ENCODE measurements at regions not wholly inside any gene's neighbourhood (a gene's known extent, or its start where the extent isn't known, plus 50 kb on each side); places are given as distances from the start of the nearest gene placed in this dataset.
"Not testable (repeated sequence)": the region's sequence is repeated elsewhere in the genome, so short reads cannot be mapped to it uniquely, and the experiment has no call there.

GRCh38 chr1:242890192-242890741 is 364.8 kb downstream of the CEP170 start:
- Histone ChIP-seq H3K4me2 (ENCODE audit: low read length) (no peak overlapping the region), H3K4me1 (ENCODE audit: control insufficient read depth, low read length) (no peaks in the 10 kb centered on the region), H3K79me2 (ENCODE audit: control insufficient read depth, low read length) (no peaks in the 10 kb centered on the region), H3K27me3 (ENCODE audit: control insufficient read depth, low read length) (no peaks in the 10 kb centered on the region), H3F3A (ENCODE audit: control insufficient read depth, insufficient read depth) (no peaks in the 10 kb centered on the region), H3K36me3 (ENCODE audit: control insufficient read depth, low read length) (no peaks in the 10 kb centered on the region), H3K27ac (ENCODE audit: low read depth, low read length) (no peak overlapping the region), H3K4me3 (ENCODE audit: low read length) (no peak overlapping the region), H3K9me2 (replicated peaks; ENCODE audit: control insufficient read depth, low read length) (no peaks in the 10 kb centered on the region), H4K20me1 (ENCODE audit: control insufficient read depth, insufficient read depth, low read depth, low read length) (no peaks in the 10 kb centered on the region), H3K9me3 (ENCODE audit: control insufficient read depth, insufficient read depth, low read length) (no peaks in the 10 kb centered on the region)
- no peak for TF ChIP-seq EZH2phosphoT487 (IDR thresholded peaks at IDR 0.05; ENCODE audit: borderline replicate concordance, low read length)
- TF ChIP-seq, protein P1, sequence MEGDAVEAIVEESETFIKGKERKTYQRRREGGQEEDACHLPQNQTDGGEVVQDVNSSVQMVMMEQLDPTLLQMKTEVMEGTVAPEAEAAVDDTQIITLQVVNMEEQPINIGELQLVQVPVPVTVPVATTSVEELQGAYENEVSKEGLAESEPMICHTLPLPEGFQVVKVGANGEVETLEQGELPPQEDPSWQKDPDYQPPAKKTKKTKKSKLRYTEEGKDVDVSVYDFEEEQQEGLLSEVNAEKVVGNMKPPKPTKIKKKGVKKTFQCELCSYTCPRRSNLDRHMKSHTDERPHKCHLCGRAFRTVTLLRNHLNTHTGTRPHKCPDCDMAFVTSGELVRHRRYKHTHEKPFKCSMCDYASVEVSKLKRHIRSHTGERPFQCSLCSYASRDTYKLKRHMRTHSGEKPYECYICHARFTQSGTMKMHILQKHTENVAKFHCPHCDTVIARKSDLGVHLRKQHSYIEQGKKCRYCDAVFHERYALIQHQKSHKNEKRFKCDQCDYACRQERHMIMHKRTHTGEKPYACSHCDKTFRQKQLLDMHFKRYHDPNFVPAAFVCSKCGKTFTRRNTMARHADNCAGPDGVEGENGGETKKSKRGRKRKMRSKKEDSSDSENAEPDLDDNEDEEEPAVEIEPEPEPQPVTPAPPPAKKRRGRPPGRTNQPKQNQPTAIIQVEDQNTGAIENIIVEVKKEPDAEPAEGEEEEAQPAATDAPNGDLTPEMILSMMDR (IDR thresholded peaks at IDR 0.05; ENCODE audit: low read depth, low read length, poor library complexity, severe bottlenecking), result no peak

- Histone ChIP-seq H3K9me3 (ENCODE audit: control insufficient read depth, insufficient read depth, low read length) (no peaks in the 10 kb centered on the region), H3K79me2 (ENCODE audit: control insufficient read depth, low read length) (no peaks in the 10 kb centered on the region), H4K20me1 (ENCODE audit: control insufficient read depth, insufficient read depth, low read depth, low read length) (no peaks in the 10 kb centered on the region), H3F3A (ENCODE audit: control insufficient read depth, insufficient read depth) (no peaks in the 10 kb centered on the region), H3K27ac (ENCODE audit: low read depth, low read length) (no peak overlapping the region), H3K4me1 (ENCODE audit: control insufficient read depth, low read length) (no peaks in the 10 kb centered on the region), H3K27me3 (ENCODE audit: control insufficient read depth, low read length) (no peaks in the 10 kb centered on the region), H3K36me3 (ENCODE audit: control insufficient read depth, low read length) (no peaks in the 10 kb centered on the region), H3K4me2 (ENCODE audit: low read length) (no peak overlapping the region), H3K4me3 (ENCODE audit: low read length) (no peak overlapping the region), H3K9me2 (replicated peaks; ENCODE audit: control insufficient read depth, low read length) (no peaks in the 10 kb centered on the region)
- TF ChIP-seq, protein P1 (IDR thresholded peaks at IDR 0.05; ENCODE audit: low read depth, low read length, poor library complexity, severe bottlenecking), result no peak
- TF ChIP-seq EZH2phosphoT487 (IDR thresholded peaks at IDR 0.05; ENCODE audit: borderline replicate concordance, low read length), result no peak
Observed at GRCh38 chr1:242886137-242886536, 361.6 kb upstream of the PLD5 start.

GRCh38 chr1:242880022-242880421 is 355.5 kb upstream of the PLD5 start:
- H3K9me3 ChIP-seq (ENCODE audit: control insufficient read depth, insufficient read depth, low read length); H3K27me3 ChIP-seq (ENCODE audit: control insufficient read depth, low read length); H3K4me3 ChIP-seq (ENCODE audit: low read length); H3K9me2 ChIP-seq (replicated peaks; ENCODE audit: control insufficient read depth, low read length); H4K20me1 ChIP-seq (ENCODE audit: control insufficient read depth, insufficient read depth, low read depth, low read length); H3K79me2 ChIP-seq (ENCODE audit: control insufficient read depth, low read length); H3K4me1 ChIP-seq (ENCODE audit: control insufficient read depth, low read length); H3K4me2 ChIP-seq (ENCODE audit: low read length); H3F3A ChIP-seq (ENCODE audit: control insufficient read depth, insufficient read depth); H3K36me3 ChIP-seq (ENCODE audit: control insufficient read depth, low read length); H3K27ac ChIP-seq (ENCODE audit: low read depth, low read length): not testable (repeated sequence)

- TF ChIP-seq, protein P1 (IDR thresholded peaks at IDR 0.05; ENCODE audit: low read depth, low read length, poor library complexity, severe bottlenecking), result no peak
- TF ChIP-seq EZH2phosphoT487 (IDR thresholded peaks at IDR 0.05; ENCODE audit: borderline replicate concordance, low read length), result no peak
- no peaks in the 10 kb centered on the region for H3F3A ChIP-seq (ENCODE audit: control insufficient read depth, insufficient read depth)
- H3K27me3 ChIP-seq (ENCODE audit: control insufficient read depth, low read length), result no peaks in the 10 kb centered on the region
- no peak overlapping the region for H3K27ac ChIP-seq (ENCODE audit: low read depth, low read length)
- H3K9me2 ChIP-seq (replicated peaks; ENCODE audit: control insufficient read depth, low read length), result no peaks in the 10 kb centered on the region
- no peak overlapping the region for H3K4me2 ChIP-seq (ENCODE audit: low read length)
- H3K79me2 ChIP-seq (ENCODE audit: control insufficient read depth, low read length), result no peaks in the 10 kb centered on the region
- no peaks in the 10 kb centered on the region for H3K4me1 ChIP-seq (ENCODE audit: control insufficient read depth, low read length)
- no peaks in the 10 kb centered on the region for H3K9me3 ChIP-seq (ENCODE audit: control insufficient read depth, insufficient read depth, low read length)
- no peak overlapping the region for H3K4me3 ChIP-seq (ENCODE audit: low read length)
- H3K36me3 ChIP-seq (ENCODE audit: control insufficient read depth, low read length), result no peaks in the 10 kb centered on the region
- H4K20me1 ChIP-seq (ENCODE audit: control insufficient read depth, insufficient read depth, low read depth, low read length), result no peaks in the 10 kb centered on the region
Observed at GRCh38 chr1:242877743-242878142, 353.2 kb upstream of the PLD5 start.

Data from DOHH2 (cell line).